Dermis microvascular lymphatic vessel endothelial cell (primary cell): ENCODE measurements at regions not wholly inside any gene's neighbourhood (a gene's known extent, or its start where the extent isn't known, plus 50 kb on each side); places are given as distances from the start of the nearest gene placed in this dataset.

ENCODE experiments used
- DNase-seq, 2 donors: peaks; one replicate each; pipeline versions ENCODE4 v3.0.0 to v3.0.0-alpha.2; 2010; ENCODE audit warnings: low read depth in 2 of 2

- no peak for DNase-seq
These were observed 308.1 kb upstream of the ADGRL2 start for GRCh38 chr1:81492628-81493027.

GRCh38 chr1:81490614-81491013, 310.1 kb upstream of the ADGRL2 start:
- no peak for DNase-seq

- DNase-seq, result no peak
These were observed 311.3 kb upstream of the ADGRL2 start for GRCh38 chr1:81489372-81489934.

GRCh38 chr1:81484284-81484683, 316.4 kb upstream of the ADGRL2 start:
- no peak for DNase-seq

- no peak for DNase-seq
These were observed 322.5 kb upstream of the ADGRL2 start for GRCh38 chr1:81478219-81478618.

- no peak for DNase-seq
These were observed 323.0 kb upstream of the ADGRL2 start for GRCh38 chr1:81477710-81478109.

GRCh38 chr1:81472387-81472786, 328.3 kb upstream of the ADGRL2 start:
- DNase-seq, result no peak

GRCh38 chr1:81471255-81471654, 329.5 kb upstream of the ADGRL2 start:
- no peak for DNase-seq

- DNase-seq, result no peak
These were observed 330.5 kb upstream of the ADGRL2 start for GRCh38 chr1:81470275-81470674.

- no peak for DNase-seq
These were observed 333.4 kb upstream of the ADGRL2 start for GRCh38 chr1:81467383-81467782.

GRCh38 chr1:81466961-81467360, 333.8 kb upstream of the ADGRL2 start:
- no peak for DNase-seq

- DNase-seq, result no peak
These were observed 336.5 kb upstream of the ADGRL2 start for GRCh38 chr1:81463936-81464837.

- no peak for DNase-seq
These were observed 341.7 kb upstream of the ADGRL2 start for GRCh38 chr1:81459043-81459442.

GRCh38 chr1:81458186-81458585, 342.5 kb upstream of the ADGRL2 start:
- no peak for DNase-seq

GRCh38 chr1:81455481-81455880, 345.3 kb upstream of the ADGRL2 start:
- no peak for DNase-seq

- DNase-seq, result no peak
These were observed 346.8 kb upstream of the ADGRL2 start for GRCh38 chr1:81453971-81454370.

GRCh38 chr1:81453367-81453703, 347.4 kb upstream of the ADGRL2 start:
- DNase-seq, result no peak

GRCh38 chr1:81452693-81453366, 347.9 kb upstream of the ADGRL2 start:
- no peak for DNase-seq

GRCh38 chr1:81449786-81450185, 350.9 kb upstream of the ADGRL2 start:
- DNase-seq, result no peak

- DNase-seq, result no peak
These were observed 354.6 kb upstream of the ADGRL2 start for GRCh38 chr1:81446000-81446669.

GRCh38 chr1:81443288-81443687, 357.4 kb upstream of the ADGRL2 start:
- DNase-seq, result no peak
